ENCODE measurements at regions not wholly inside any gene's neighbourhood (a gene's known extent, or its start where the extent isn't known, plus 50 kb on each side); places are given as distances from the start of the nearest gene placed in this dataset.
A peak's percentile ranks its signal among the peaks of the same experiment; 100 is the strongest.

- no peak for TF ChIP-seq CTCF (conservative IDR thresholded peaks at IDR 0.05; ENCODE audit: control insufficient read depth, insufficient read depth, low read depth, low read length)
- H3K4me3 ChIP-seq (ENCODE audit: control insufficient read depth, low read depth, low read length): no peak overlapping the region
- peak; percentile 25 for DNase-seq (ENCODE audit: low read depth)
Observed at GRCh38 chr13:62875118-62875640, 1459.5 kb upstream of the PCDH20 start.

- no peak for TF ChIP-seq CTCF (conservative IDR thresholded peaks at IDR 0.05; ENCODE audit: control insufficient read depth, insufficient read depth, low read depth, low read length)
Observed at GRCh38 chr13:62850331-62850730, 1434.7 kb upstream of the PCDH20 start.

GRCh38 chr13:62847520-62847919 lies 1431.9 kb upstream of the PCDH20 start:
- no peak for TF ChIP-seq CTCF (conservative IDR thresholded peaks at IDR 0.05; ENCODE audit: control insufficient read depth, insufficient read depth, low read depth, low read length)
- no peak overlapping the region for H3K4me3 ChIP-seq (ENCODE audit: control insufficient read depth, low read depth, low read length)
- no peak for DNase-seq (ENCODE audit: low read depth)

More at GRCh38 chr13:62850331-62850730, 1434.7 kb upstream of the PCDH20 start:
- no peak overlapping the region for H3K4me3 ChIP-seq (ENCODE audit: control insufficient read depth, low read depth, low read length)
- no peak for DNase-seq (ENCODE audit: low read depth)

- peak; percentile 40 for DNase-seq (ENCODE audit: low read depth)
- no peak overlapping the region for H3K4me3 ChIP-seq (ENCODE audit: control insufficient read depth, low read depth, low read length)
- TF ChIP-seq CTCF (conservative IDR thresholded peaks at IDR 0.05; ENCODE audit: control insufficient read depth, insufficient read depth, low read depth, low read length): no peak
Observed at GRCh38 chr13:62846302-62846701, 1430.7 kb upstream of the PCDH20 start.

- H3K4me3 ChIP-seq (ENCODE audit: control insufficient read depth, low read depth, low read length): no peak overlapping the region
- DNase-seq (ENCODE audit: low read depth): no peak
- TF ChIP-seq CTCF (conservative IDR thresholded peaks at IDR 0.05; ENCODE audit: control insufficient read depth, insufficient read depth, low read depth, low read length): no peak
Observed at GRCh38 chr13:62839338-62839737, 1423.7 kb upstream of the PCDH20 start.

- no peak overlapping the region for H3K4me3 ChIP-seq (ENCODE audit: control insufficient read depth, low read depth, low read length)
- DNase-seq (ENCODE audit: low read depth): no peak
- no peak for TF ChIP-seq CTCF (conservative IDR thresholded peaks at IDR 0.05; ENCODE audit: control insufficient read depth, insufficient read depth, low read depth, low read length)
Observed at GRCh38 chr13:62838929-62839328, 1423.3 kb upstream of the PCDH20 start.

- DNase-seq (ENCODE audit: low read depth): peak; percentile 54
- no peak for TF ChIP-seq CTCF (conservative IDR thresholded peaks at IDR 0.05; ENCODE audit: control insufficient read depth, insufficient read depth, low read depth, low read length)
- no peak overlapping the region for H3K4me3 ChIP-seq (ENCODE audit: control insufficient read depth, low read depth, low read length)
Observed at GRCh38 chr13:62837895-62838294, 1422.2 kb upstream of the PCDH20 start.

All from fibroblast of mammary gland (primary cell).